ENCODE measurements at regions not wholly inside any gene's neighbourhood (a gene's known extent, or its start where the extent isn't known, plus 50 kb on each side); places are given as distances from the start of the nearest gene placed in this dataset.

GRCh38 chr12:107328442-107329133 is 235.2 kb upstream of the CRY1 start (continued):
- TF ChIP-seq ZBTB1 (tag by site-specific recombination; IDR thresholded peaks at IDR 0.05) (no peak), ZNF175 (tag by site-specific recombination; IDR thresholded peaks at IDR 0.05) (no peak), HOXC10 (CRISPR knock-in tag; IDR thresholded peaks at IDR 0.05) (no peak), ZNF146 (tag by site-specific recombination; IDR thresholded peaks at IDR 0.05) (no peak), ZBTB44 (tag by site-specific recombination; IDR thresholded peaks at IDR 0.05) (no peak), SP7 (tag by site-specific recombination; IDR thresholded peaks at IDR 0.05) (peak; percentile 52), ZNF133 (tag by site-specific recombination; IDR thresholded peaks at IDR 0.05) (no peak), ZNF792 (tag by site-specific recombination; IDR thresholded peaks at IDR 0.05) (no peak), YY2 (tag by site-specific recombination; IDR thresholded peaks at IDR 0.05) (no peak), GLIS1 (tag by site-specific recombination; IDR thresholded peaks at IDR 0.05) (peak; percentile 95), MEIS1 (CRISPR knock-in tag; IDR thresholded peaks at IDR 0.05; ENCODE audit: borderline replicate concordance) (peak; percentile 84; the same call in 1 of the 2 replicates), ZNF621 (tag by site-specific recombination; IDR thresholded peaks at IDR 0.05) (no peak)
- TF ChIP-seq, protein P1, sequence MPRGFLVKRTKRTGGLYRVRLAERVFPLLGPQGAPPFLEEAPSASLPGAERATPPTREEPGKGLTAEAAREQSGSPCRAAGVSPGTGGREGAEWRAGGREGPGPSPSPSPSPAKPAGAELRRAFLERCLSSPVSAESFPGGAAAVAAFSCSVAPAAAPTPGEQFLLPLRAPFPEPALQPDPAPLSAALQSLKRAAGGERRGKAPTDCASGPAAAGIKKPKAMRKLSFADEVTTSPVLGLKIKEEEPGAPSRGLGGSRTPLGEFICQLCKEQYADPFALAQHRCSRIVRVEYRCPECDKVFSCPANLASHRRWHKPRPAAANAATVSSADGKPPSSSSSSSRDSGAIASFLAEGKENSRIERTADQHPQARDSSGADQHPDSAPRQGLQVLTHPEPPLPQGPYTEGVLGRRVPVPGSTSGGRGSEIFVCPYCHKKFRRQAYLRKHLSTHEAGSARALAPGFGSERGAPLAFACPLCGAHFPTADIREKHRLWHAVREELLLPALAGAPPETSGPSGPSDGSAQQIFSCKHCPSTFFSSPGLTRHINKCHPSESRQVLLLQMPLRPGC (tag by site-specific recombination; IDR thresholded peaks at IDR 0.05) = no peak

- CTCF ChIA-PET = interaction anchor here (0.6 to 2.9 kb wide), 3 partner anchors 67 to 1567 kb away, joined by 3 to 17 read pairs (median 4); no protein-coding TSS in a partner anchor
- no peaks in the 10 kb centered on the region for H3K9me3 ChIP-seq (ENCODE audit: control insufficient read depth, insufficient read depth, low read depth, low read length)
- H3K27ac ChIP-seq (ENCODE audit: extremely low read depth, low read depth, low read length) = no peak overlapping the region
- TF ChIP-seq ZNF341 (tag by site-specific recombination; IDR thresholded peaks at IDR 0.05; ENCODE audit: low read depth) (0 out of 2 replicates have a peak, but pooled peaks have one; percentile 20), ZNF768 (tag by site-specific recombination; IDR thresholded peaks at IDR 0.05) (0 out of 2 replicates have a peak, but pooled peaks have one; percentile 34), ZNF18 (tag by site-specific recombination; IDR thresholded peaks at IDR 0.05) (no peak), TCF7L2 (IDR thresholded peaks at IDR 0.05; ENCODE audit: borderline replicate concordance, low read depth, low read length) (no peak), ZBTB21 (tag by site-specific recombination; IDR thresholded peaks at IDR 0.05) (no peak), ZNF23 (tag by site-specific recombination; IDR thresholded peaks at IDR 0.05; ENCODE audit: borderline replicate concordance) (no peak), EGR2 (tag by site-specific recombination; IDR thresholded peaks at IDR 0.05; ENCODE audit: low read depth) (no peak), ZNF623 (tag by site-specific recombination; IDR thresholded peaks at IDR 0.05) (peak; percentile 97)
- TF ChIP-seq, protein P2, sequence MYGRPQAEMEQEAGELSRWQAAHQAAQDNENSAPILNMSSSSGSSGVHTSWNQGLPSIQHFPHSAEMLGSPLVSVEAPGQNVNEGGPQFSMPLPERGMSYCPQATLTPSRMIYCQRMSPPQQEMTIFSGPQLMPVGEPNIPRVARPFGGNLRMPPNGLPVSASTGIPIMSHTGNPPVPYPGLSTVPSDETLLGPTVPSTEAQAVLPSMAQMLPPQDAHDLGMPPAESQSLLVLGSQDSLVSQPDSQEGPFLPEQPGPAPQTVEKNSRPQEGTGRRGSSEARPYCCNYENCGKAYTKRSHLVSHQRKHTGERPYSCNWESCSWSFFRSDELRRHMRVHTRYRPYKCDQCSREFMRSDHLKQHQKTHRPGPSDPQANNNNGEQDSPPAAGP (tag by site-specific recombination; IDR thresholded peaks at IDR 0.05) = 0 out of 2 replicates have a peak, but pooled peaks have one; percentile 15
- H3K36me3 ChIP-seq (ENCODE audit: control insufficient read depth in 2 of 2, insufficient read depth in 1 of 2, low read length in 2 of 2) = no peaks in the 10 kb centered on the region
- H3K4me3 ChIP-seq (ENCODE audit: low read depth, low read length) = no peak overlapping the region
- POLR2A ChIA-PET = interaction anchor here (1.1 to 1.5 kb wide), 2 partner anchors 10 to 15 kb away, joined by 5 read pairs; no protein-coding TSS in a partner anchor
- H3K4me1 ChIP-seq (ENCODE audit: control insufficient read depth, insufficient read depth, low read length) = peaks cover 14% of the 10 kb centered on the region
These were observed 236.4 kb upstream of the CRY1 start for GRCh38 chr12:107329569-107330324.
